HEK293T (cell line): ENCODE measurements at regions not wholly inside any gene's neighbourhood (a gene's known extent, or its start where the extent isn't known, plus 50 kb on each side); places are given as distances from the start of the nearest gene placed in this dataset.

Source experiments
- BHLHE40 ChIP-seq: fragments of 450-650 bp; IDR thresholded peaks from 2 replicates; pipeline ENCODE4 v1.6.1; 2016; ENCODE audit warnings: mild to moderate bottlenecking, moderate library complexity, borderline replicate concordance
- HDGF ChIP-seq: fragments of 450-650 bp; IDR thresholded peaks from 2 replicates; pipeline ENCODE4 v1.6.1; 2017; ENCODE audit warnings: antibody characterized with exemption, borderline replicate concordance
- SP1 ChIP-seq: fragments of 450-650 bp; IDR thresholded peaks from 2 replicates; pipeline ENCODE4 v1.6.1; 2017

DNA sequence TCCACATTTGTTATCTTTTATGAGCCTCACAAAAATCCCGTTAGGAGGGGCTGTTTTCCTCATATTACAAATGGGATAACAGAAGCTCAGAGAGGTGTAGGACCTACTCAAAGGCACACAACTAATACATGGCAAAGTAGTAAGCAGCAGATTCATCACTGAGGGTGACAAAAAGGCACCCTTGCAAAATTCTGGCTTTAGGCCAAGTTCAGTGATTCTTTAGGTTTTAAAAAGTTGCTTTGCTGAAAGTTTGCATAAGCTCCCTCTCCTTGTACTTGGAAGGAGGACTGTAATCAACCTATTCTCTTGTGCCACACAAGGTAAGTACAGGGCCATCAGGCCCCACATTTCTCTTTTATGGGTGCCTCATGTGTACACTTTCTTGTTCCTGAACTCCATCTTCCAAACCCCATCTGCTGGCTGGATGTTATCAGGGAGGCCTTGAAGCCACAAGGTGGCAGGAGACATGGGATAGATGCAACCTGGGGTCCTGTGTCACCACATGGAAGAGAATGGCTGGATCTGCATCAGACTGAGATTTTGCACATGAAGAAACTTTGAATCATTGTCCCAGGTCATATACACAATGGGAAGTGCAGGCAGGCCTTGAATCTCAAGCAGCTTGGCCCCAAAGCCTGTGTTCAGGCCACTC is 311.6 kb downstream of the MSX2 start:
- TF ChIP-seq HDGF (no peak), BHLHE40 (no peak), SP1 (no peak)
